HEK293T (cell line): ENCODE measurements at regions not wholly inside any gene's neighbourhood (a gene's known extent, or its start where the extent isn't known, plus 50 kb on each side); places are given as distances from the start of the nearest gene placed in this dataset.

Experiments
- CTCF ChIA-PET: fragments of 350-600 bp; formaldehyde crosslinking; extraction: SDS; loops from one replicate; lab custom pipeline; 2021; ENCODE audit warnings: antibody characterized with exemption, inconsistent platforms; lab: Yijun Ruan, JAX
- POLR2A ChIA-PET: fragments of 350-600 bp; formaldehyde crosslinking; extraction: SDS; loops from one replicate; lab custom pipeline; 2020; ENCODE audit warnings: antibody characterized with exemption, inconsistent platforms; lab: Yijun Ruan, JAX
- DNase-seq: peaks from one replicate; pipeline ENCODE4 v3.0.0; 2012; ENCODE audit warnings: mixed read lengths; ENCODE audit errors: extremely low spot score
- ARNT ChIP-seq: fragments of 450-650 bp; IDR thresholded peaks from 2 replicates; pipeline ENCODE4 v1.6.1; 2017; ENCODE audit warnings: mild to moderate bottlenecking
- BHLHE40 ChIP-seq: fragments of 450-650 bp; IDR thresholded peaks from 2 replicates; pipeline ENCODE4 v1.6.1; 2016; ENCODE audit warnings: mild to moderate bottlenecking, moderate library complexity, borderline replicate concordance
- CTBP1 ChIP-seq: fragments of 450-650 bp; IDR thresholded peaks from 2 replicates; pipeline ENCODE4 v1.6.1; 2016; ENCODE audit warnings: borderline replicate concordance
- ELF4 ChIP-seq: fragments of 450-650 bp; IDR thresholded peaks from 2 replicates; pipeline ENCODE4 v1.6.1; 2017; ENCODE audit warnings: antibody characterized with exemption
- FOXA1 ChIP-seq: fragments of 450-650 bp; IDR thresholded peaks from 2 replicates; pipeline ENCODE4 v1.6.1; 2016; ENCODE audit warnings: mild to moderate bottlenecking
- FOXK2 ChIP-seq: fragments of 450-650 bp; IDR thresholded peaks from 2 replicates; pipeline ENCODE4 v1.6.1; 2016; ENCODE audit warnings: mild to moderate bottlenecking
- FOXM1 ChIP-seq: fragments of 450-650 bp; IDR thresholded peaks from 2 replicates; pipeline ENCODE4 v1.6.1; 2017; ENCODE audit warnings: mild to moderate bottlenecking, borderline replicate concordance
- HDGF ChIP-seq: fragments of 450-650 bp; IDR thresholded peaks from 2 replicates; pipeline ENCODE4 v1.6.1; 2017; ENCODE audit warnings: antibody characterized with exemption, borderline replicate concordance
- L3MBTL2 ChIP-seq: fragments of 450-650 bp; conservative IDR thresholded peaks from 2 replicates; pipeline ENCODE4 v1.6.1; 2016; ENCODE audit warnings: mild to moderate bottlenecking
- LEF1 ChIP-seq: fragments of 450-650 bp; IDR thresholded peaks from 2 replicates; pipeline ENCODE4 v1.6.1; 2017; ENCODE audit warnings: mild to moderate bottlenecking, borderline replicate concordance
- NFRKB ChIP-seq: fragments of 450-650 bp; IDR thresholded peaks from 2 replicates; pipeline ENCODE4 v1.6.1; 2016; ENCODE audit warnings: mild to moderate bottlenecking, moderate library complexity
- SP1 ChIP-seq: fragments of 450-650 bp; IDR thresholded peaks from 2 replicates; pipeline ENCODE4 v1.6.1; 2017
- SUZ12 ChIP-seq: fragments of 450-650 bp; IDR thresholded peaks from 2 replicates; pipeline ENCODE4 v1.6.1; 2016; ENCODE audit warnings: mild to moderate bottlenecking
- TARDBP ChIP-seq: fragments of 450-650 bp; IDR thresholded peaks from 2 replicates; pipeline ENCODE4 v1.6.1; 2016
- ZNF384 ChIP-seq: fragments of 450-650 bp; IDR thresholded peaks from 2 replicates; pipeline ENCODE4 v1.6.1; 2016
- TF ChIP-seq, protein P1 (sequence below): fragments of 450-650 bp; IDR thresholded peaks from 2 replicates; pipeline ENCODE4 v1.6.1; 2016

DNA sequence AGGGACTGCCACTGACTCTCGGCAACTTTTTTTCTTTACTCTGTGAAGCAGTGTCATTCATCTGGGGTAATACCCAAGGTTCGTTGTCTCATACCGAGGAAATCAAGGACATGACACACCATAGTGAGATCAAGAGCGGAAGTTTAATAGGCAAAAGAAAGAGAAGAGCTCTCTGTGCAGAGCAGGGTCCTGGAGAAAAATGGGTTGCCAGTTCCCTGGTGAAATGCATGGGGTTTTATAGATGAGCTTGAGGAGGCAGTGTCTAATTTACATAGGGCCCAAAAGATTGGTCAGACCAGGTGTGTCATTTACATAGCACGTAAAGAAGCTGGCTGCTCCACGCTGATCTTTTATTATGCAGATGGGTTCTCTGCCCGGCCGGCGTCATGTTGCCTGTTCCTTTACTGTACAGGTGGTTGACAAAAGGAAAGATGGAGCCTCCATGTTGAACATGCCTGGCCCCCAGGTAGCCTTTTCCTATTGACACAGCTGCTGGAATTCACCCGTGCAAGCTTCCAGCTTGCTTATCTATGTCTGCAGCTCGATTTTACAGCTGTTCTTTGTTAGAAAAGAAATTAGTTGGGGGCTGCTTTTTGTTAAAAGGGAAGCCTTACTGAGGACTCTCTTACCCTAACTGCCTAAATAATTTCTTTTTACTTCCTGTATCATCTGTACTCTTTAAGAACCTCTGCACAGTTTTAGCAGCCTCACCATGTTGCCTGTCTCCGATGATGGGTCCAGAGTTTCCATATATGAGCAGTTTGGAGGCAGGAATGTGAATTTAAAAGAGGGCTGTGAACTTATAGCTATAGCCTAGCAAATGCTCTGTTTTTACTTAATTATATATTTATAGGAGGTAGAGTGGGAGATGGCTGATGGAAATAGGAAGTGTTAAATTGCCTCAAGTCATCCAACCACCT is 98.0 kb upstream of the DIAPH3 start:
- no peak for DNase-seq
- ChIA-PET CTCF (no interaction called here), POLR2A (no interaction called here)
- no peak for TF ChIP-seq ELF4
- TF ChIP-seq FOXA1: no peak
- no peak for TF ChIP-seq ARNT
- no peak for TF ChIP-seq SP1
- TF ChIP-seq FOXM1: no peak
- TF ChIP-seq LEF1: no peak
- no peak for TF ChIP-seq HDGF
- TF ChIP-seq SUZ12: no peak
- TF ChIP-seq L3MBTL2: no peak

DNA sequence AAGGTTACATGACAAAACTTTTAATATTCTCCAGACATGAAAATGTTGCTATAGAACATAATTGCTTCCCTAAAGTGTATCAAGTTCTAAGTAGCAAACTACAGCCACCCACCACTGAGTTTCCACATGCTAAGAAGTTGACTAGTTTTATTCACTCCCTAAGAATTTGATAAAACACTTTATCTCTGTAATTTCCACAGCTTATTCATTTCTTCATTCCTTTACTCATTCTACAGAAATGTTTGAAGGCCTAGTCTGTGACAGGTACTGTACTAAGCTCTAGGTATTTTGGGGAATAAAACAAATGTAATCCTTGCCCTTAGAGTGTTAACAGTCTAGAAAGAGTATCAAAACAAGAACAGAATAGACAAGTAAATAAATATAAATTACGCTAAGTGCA is 101.8 kb upstream of the DIAPH3 start:
- CTCF ChIA-PET: no interaction called here
- POLR2A ChIA-PET: no interaction called here
- TF ChIP-seq TARDBP (no peak), NFRKB (no peak), FOXK2 (no peak), L3MBTL2 (no peak), LEF1 (no peak), ZNF384 (no peak), FOXA1 (no peak), SUZ12 (no peak), SP1 (no peak), ARNT (no peak), CTBP1 (no peak), FOXM1 (no peak)
- TF ChIP-seq, protein P1, sequence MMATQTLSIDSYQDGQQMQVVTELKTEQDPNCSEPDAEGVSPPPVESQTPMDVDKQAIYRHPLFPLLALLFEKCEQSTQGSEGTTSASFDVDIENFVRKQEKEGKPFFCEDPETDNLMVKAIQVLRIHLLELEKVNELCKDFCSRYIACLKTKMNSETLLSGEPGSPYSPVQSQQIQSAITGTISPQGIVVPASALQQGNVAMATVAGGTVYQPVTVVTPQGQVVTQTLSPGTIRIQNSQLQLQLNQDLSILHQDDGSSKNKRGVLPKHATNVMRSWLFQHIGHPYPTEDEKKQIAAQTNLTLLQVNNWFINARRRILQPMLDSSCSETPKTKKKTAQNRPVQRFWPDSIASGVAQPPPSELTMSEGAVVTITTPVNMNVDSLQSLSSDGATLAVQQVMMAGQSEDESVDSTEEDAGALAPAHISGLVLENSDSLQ: no peak
- no peak for DNase-seq

DNA sequence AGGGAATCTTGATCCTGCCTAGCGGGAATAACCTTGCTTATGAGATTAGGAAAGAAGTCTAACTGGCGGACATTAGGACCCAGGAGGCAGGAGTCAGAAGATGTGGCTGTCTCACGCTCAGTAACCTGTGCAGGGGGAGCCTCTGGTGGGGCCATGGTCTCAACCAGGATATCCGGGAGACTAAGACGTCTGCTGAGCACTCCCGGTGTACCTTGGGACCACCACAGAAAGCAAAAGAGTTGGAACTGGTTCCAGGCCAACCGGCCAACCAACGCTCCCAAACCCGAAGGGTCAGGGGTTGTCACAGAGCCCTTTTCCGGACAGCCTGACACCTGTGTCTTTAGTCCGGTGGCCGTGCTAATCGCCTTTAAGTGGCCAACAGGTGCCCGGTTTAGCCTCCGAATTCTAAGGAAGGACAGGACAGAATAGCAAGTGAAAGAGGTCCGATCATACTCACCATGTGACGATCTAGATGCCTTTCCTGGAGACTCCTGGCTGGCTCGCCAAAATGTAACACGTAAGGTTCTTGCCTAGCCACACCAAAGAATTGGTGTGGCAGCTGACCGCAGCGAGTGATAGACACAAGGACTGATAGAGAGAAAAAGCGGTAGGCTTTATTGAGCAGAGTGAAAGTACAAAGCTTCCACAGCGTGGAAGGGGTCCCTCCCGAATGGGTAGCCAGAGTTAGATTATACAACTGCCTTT is 103.9 kb upstream of the DIAPH3 start:
- DNase-seq: no peak
- POLR2A ChIA-PET: no interaction called here
- TF ChIP-seq L3MBTL2: no peak
- no peak for TF ChIP-seq ELF4
- TF ChIP-seq FOXA1: no peak
- TF ChIP-seq CTBP1: no peak
- CTCF ChIA-PET: no interaction called here

DNA sequence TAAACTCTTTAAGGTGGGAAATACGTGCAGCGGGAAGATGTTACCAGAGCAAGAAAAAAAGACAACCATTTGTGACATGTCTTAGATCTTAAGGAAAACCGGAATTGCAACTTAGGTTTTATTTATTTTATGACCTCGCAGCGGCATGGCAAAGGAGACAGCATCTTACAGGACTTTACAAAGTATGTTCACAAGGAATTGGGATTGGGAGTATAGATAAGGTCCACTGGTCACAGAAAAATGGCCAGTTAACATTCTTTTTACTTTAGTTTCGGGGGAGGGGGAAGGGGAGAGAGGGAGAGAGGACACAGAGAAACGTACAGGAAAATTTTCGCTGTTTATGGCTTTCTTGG is 104.5 kb upstream of the DIAPH3 start:
- TF ChIP-seq CTBP1: no peak
- no peak for TF ChIP-seq FOXM1
- TF ChIP-seq SUZ12: no peak
- TF ChIP-seq ZNF384: no peak
- TF ChIP-seq NFRKB: no peak
- TF ChIP-seq TARDBP: no peak
- TF ChIP-seq L3MBTL2: no peak
- no peak for TF ChIP-seq FOXA1
- no peak for TF ChIP-seq SP1
- TF ChIP-seq, protein P1: no peak
- TF ChIP-seq BHLHE40: no peak
- no peak for TF ChIP-seq ARNT
- no peak for TF ChIP-seq ELF4
- no peak for TF ChIP-seq HDGF
- CTCF ChIA-PET: no interaction called here
- DNase-seq: no peak
- POLR2A ChIA-PET: no interaction called here

DNA sequence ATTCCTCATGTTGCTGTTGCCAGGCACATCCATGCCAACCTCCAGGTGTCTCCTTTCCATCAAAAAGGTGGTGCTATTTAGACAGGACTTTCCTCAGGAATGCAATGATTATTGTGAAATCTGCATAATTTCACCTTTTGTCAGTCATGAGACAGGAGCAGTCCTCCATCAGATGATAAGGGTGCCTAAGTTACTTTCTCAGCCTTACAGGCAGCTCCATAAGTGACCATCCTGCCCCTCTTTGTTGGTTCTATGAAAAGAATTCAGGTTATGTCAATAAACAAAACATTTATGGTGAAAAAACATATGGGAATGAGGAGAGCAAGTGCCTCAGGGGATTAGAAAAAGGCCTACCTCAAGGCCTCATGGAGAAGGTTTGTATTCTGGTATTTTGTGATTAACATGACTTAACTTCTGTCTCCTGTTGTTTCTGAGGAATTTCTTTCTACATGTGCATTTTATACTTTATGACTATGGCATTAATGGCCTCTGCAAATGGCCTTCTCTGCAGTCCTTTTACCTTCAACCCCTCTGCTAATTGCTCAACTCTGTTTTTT is 110.3 kb upstream of the DIAPH3 start:
- POLR2A ChIA-PET: no interaction called here
- CTCF ChIA-PET: no interaction called here
- TF ChIP-seq HDGF: no peak
- TF ChIP-seq, protein P1: no peak
- no peak for TF ChIP-seq ZNF384
- TF ChIP-seq FOXK2: no peak
- DNase-seq: no peak

DNA sequence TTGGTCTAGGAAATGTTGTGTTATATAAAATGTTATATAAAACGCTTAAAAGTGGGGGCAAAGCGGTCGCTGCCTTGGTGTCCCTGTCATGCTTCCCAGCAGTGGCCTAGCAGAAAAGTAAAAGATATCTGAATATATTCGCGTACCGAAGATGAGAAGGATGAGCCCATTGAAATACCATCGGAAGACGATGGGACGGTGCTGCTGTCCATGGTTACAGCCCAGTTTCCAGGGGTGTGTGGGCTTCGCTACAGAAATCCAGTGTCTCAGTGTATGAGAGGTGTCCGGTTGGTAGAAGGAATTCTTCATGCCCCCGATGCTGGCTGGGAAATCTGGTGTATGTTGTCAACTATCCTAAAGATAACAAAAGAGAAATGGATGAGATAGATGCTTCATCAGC is 110.9 kb upstream of the DIAPH3 start:
- ChIA-PET CTCF (no interaction called here), POLR2A (no interaction called here)

More for the DNA sequence above, 110.9 kb upstream of the DIAPH3 start:
- TF ChIP-seq ELF4 (no peak), FOXM1 (no peak), SUZ12 (no peak)
- TF ChIP-seq, protein P1: no peak
- no peak for DNase-seq
